OCI-LY3 (cell line): ENCODE measurements at regions not wholly inside any gene's neighbourhood (a gene's known extent, or its start where the extent isn't known, plus 50 kb on each side); places are given as distances from the start of the nearest gene placed in this dataset.

ENCODE experiments used
- EZH2phosphoT487 ChIP-seq: fragments of 200-600 bp; shearing (Covaris generic); IDR thresholded peaks from 2 replicates; pipeline ENCODE4 v1.6.1; 2018; ENCODE audit warnings: antibody characterized with exemption, mixed run types, low read depth
- TF ChIP-seq, protein P1 (sequence below): fragments of 200-600, 300-600 bp; sonication (generic); IDR thresholded peaks from 2 replicates; pipeline ENCODE4 v1.5.1; 2014; ENCODE audit warnings: antibody characterized with exemption, low read length, low read depth

GRCh38 chr12:92502417-92503028 is 200.3 kb upstream of the PLEKHG7 start:
- TF ChIP-seq, protein P1, sequence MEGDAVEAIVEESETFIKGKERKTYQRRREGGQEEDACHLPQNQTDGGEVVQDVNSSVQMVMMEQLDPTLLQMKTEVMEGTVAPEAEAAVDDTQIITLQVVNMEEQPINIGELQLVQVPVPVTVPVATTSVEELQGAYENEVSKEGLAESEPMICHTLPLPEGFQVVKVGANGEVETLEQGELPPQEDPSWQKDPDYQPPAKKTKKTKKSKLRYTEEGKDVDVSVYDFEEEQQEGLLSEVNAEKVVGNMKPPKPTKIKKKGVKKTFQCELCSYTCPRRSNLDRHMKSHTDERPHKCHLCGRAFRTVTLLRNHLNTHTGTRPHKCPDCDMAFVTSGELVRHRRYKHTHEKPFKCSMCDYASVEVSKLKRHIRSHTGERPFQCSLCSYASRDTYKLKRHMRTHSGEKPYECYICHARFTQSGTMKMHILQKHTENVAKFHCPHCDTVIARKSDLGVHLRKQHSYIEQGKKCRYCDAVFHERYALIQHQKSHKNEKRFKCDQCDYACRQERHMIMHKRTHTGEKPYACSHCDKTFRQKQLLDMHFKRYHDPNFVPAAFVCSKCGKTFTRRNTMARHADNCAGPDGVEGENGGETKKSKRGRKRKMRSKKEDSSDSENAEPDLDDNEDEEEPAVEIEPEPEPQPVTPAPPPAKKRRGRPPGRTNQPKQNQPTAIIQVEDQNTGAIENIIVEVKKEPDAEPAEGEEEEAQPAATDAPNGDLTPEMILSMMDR: peak; percentile 48
- no peak for TF ChIP-seq EZH2phosphoT487
